ENCODE measurements at regions not wholly inside any gene's neighbourhood (a gene's known extent, or its start where the extent isn't known, plus 50 kb on each side); places are given as distances from the start of the nearest gene placed in this dataset.

- TF ChIP-seq CTCF (IDR thresholded peaks at IDR 0.05; ENCODE audit: insufficient read depth, low read depth, low read length), result no peak
- H3K4me3 ChIP-seq (ENCODE audit: low read depth, low read length), result no peak overlapping the region
- DNase-seq (ENCODE audit: low read depth), result peak; percentile 83
Measured at GRCh38 chr5:40405230-40405629, 274.5 kb upstream of the PTGER4 start.

DNA sequence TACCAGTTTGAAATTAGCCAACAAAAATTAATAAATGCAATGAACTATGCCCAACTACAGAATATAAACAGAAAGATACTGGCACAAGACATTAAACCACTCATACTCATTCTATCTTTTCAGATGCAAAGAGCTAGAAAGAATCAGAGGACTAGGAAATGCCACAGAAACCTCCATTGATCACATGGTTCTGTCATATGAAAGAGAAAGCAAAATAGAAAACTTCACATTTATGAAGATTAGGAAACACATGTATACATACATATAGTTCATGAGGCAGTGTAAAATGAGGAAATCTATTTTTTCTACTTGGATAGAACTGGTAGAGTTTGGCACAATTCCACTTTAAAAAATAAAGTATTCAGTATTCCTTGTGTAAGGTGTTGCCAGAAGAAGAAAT, 275.1 kb upstream of the PTGER4 start:
- H3K4me3 ChIP-seq (ENCODE audit: low read depth, low read length), result no peak overlapping the region
- no peak for TF ChIP-seq CTCF (IDR thresholded peaks at IDR 0.05; ENCODE audit: insufficient read depth, low read depth, low read length)
- no peak for DNase-seq (ENCODE audit: low read depth)

DNA sequence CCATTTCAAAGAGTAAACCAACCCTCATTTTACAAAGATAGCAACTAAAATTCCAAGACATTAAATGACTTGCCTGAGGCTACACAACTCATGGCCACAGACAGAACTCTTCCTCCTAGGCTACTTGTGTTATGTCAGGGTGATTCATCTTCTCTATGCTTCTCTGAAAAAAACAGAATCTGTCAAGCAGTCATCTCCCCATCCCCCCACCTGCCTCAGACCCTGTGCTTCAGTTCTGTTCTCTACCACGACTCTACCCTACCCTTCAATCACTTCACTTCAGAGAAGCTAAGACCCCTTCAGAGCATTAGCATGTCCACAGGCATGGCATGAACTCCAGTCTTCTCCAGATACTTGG, 277.7 kb upstream of the PTGER4 start:
- DNase-seq (ENCODE audit: low read depth), result peak; percentile 25
- no peak for TF ChIP-seq CTCF (IDR thresholded peaks at IDR 0.05; ENCODE audit: insufficient read depth, low read depth, low read length)
- no peak overlapping the region for H3K4me3 ChIP-seq (ENCODE audit: low read depth, low read length)

DNA sequence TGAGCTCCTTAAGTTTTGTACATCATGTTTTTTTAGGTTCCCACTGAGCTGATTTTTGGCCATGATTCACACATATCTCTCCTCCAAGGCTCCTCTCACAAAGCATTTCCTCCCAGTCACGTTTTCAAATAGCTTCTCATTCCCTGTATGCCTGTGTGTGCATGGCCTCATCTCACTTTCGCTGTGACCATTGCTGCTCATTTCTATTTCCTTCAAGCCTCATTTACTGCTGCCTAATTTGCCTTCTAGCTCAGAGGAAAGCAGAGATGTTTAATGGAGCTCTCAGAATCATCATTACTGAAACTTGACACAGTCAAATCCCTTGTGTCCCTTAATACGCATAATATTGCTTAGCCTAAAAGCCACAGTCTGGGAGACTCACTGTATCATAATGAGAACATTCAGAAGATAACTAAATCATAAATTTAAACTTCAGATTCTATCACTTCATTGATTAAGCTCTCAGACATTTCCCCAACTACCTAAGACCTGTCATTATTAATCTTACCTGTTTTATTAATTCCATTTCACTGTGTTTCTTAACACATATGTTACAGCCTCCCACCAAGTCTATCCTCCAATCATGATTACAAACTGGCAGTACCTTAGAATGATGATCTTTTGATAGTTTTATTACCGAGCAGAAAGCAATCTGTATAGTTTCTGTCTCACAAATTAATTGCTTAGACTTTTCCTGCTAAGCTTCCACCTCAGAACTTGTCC, 278.3 kb upstream of the PTGER4 start:
- TF ChIP-seq CTCF (IDR thresholded peaks at IDR 0.05; ENCODE audit: insufficient read depth, low read depth, low read length), result no peak
- H3K4me3 ChIP-seq (ENCODE audit: low read depth, low read length), result no peak overlapping the region
- DNase-seq (ENCODE audit: low read depth), result no peak

GRCh38 chr5:40400245-40400644, 279.5 kb upstream of the PTGER4 start:
- no peak for DNase-seq (ENCODE audit: low read depth)
- H3K4me3 ChIP-seq (ENCODE audit: low read depth, low read length), result no peak overlapping the region
- no peak for TF ChIP-seq CTCF (IDR thresholded peaks at IDR 0.05; ENCODE audit: insufficient read depth, low read depth, low read length)

DNA sequence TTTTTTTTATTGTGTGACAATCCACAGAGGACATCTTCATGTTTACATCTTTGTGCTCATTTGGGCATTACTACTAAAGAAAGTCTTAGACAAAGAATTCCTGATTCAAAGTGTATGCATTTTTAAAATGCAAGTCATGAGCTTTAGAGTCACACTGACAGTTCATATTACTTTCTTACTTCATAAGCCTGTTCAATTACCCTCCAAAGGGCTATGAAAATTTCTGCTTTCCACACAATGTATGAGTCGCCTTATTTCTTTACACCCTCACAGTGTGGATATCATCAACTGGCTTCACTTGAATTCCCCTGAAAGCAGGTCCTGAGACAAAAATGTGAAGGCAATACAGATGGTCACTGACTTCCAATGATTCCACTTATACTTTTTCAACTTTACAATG, 280.4 kb upstream of the PTGER4 start:
- H3K4me3 ChIP-seq (ENCODE audit: low read depth, low read length), result no peak overlapping the region
- DNase-seq (ENCODE audit: low read depth), result peak; percentile 56

More for the DNA sequence above, 280.4 kb upstream of the PTGER4 start:
- no peak for TF ChIP-seq CTCF (IDR thresholded peaks at IDR 0.05; ENCODE audit: insufficient read depth, low read depth, low read length)
